ENCODE measurements at regions not wholly inside any gene's neighbourhood (a gene's known extent, or its start where the extent isn't known, plus 50 kb on each side); places are given as distances from the start of the nearest gene placed in this dataset.

- TF ChIP-seq, protein P1, sequence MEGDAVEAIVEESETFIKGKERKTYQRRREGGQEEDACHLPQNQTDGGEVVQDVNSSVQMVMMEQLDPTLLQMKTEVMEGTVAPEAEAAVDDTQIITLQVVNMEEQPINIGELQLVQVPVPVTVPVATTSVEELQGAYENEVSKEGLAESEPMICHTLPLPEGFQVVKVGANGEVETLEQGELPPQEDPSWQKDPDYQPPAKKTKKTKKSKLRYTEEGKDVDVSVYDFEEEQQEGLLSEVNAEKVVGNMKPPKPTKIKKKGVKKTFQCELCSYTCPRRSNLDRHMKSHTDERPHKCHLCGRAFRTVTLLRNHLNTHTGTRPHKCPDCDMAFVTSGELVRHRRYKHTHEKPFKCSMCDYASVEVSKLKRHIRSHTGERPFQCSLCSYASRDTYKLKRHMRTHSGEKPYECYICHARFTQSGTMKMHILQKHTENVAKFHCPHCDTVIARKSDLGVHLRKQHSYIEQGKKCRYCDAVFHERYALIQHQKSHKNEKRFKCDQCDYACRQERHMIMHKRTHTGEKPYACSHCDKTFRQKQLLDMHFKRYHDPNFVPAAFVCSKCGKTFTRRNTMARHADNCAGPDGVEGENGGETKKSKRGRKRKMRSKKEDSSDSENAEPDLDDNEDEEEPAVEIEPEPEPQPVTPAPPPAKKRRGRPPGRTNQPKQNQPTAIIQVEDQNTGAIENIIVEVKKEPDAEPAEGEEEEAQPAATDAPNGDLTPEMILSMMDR (IDR thresholded peaks at IDR 0.05), result no peak
- no peak for TF ChIP-seq EZH2phosphoT487 (IDR thresholded peaks at IDR 0.05)
- no peak for TF ChIP-seq EZH2 (IDR thresholded peaks at IDR 0.05)
Observed at GRCh38 chr13:90246687-90247345, 1100.7 kb upstream of the MIR17HG start.

All from neural progenitor cell (in vitro differentiated cells).